Pulmonary artery endothelial cell (primary cell): ENCODE measurements at regions not wholly inside any gene's neighbourhood (a gene's known extent, or its start where the extent isn't known, plus 50 kb on each side); places are given as distances from the start of the nearest gene placed in this dataset.
"Not testable (repeated sequence)": the region's sequence is repeated elsewhere in the genome, so short reads cannot be mapped to it uniquely, and the experiment has no call there.

ENCODE experiments used
- DNase-seq: peaks from one replicate; pipeline ENCODE4 v3.0.0-alpha.2; 2011; ENCODE audit warnings: low read depth, low spot score

GRCh38 chr9:105098370-105098769 lies 146.1 kb upstream of the SLC44A1 start:
- DNase-seq, result no peak

DNA sequence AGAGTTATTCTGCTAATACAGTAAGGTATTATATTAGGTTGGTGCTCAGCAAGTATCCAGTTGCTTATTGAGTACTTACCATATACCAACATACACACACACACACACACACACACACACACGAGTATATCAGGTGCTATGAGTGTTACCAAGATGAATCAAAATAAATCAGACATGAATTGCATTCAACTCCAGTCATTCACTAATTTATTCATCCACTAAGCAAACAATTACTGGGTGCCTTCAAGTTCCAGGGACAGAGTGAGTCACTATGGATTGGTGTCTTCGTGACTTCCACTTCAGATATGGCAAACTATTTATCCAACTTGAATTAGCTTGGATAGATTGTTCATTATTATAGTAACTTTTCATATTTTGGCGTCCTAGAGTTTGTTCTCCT lies 140.7 kb upstream of the SLC44A1 start:
- no peak for DNase-seq

- no peak for DNase-seq
Observed at GRCh38 chr9:105114318-105114717, 130.1 kb upstream of the SLC44A1 start.

- no peak for DNase-seq
Observed at GRCh38 chr9:105114964-105115728, 129.3 kb upstream of the SLC44A1 start.

DNA sequence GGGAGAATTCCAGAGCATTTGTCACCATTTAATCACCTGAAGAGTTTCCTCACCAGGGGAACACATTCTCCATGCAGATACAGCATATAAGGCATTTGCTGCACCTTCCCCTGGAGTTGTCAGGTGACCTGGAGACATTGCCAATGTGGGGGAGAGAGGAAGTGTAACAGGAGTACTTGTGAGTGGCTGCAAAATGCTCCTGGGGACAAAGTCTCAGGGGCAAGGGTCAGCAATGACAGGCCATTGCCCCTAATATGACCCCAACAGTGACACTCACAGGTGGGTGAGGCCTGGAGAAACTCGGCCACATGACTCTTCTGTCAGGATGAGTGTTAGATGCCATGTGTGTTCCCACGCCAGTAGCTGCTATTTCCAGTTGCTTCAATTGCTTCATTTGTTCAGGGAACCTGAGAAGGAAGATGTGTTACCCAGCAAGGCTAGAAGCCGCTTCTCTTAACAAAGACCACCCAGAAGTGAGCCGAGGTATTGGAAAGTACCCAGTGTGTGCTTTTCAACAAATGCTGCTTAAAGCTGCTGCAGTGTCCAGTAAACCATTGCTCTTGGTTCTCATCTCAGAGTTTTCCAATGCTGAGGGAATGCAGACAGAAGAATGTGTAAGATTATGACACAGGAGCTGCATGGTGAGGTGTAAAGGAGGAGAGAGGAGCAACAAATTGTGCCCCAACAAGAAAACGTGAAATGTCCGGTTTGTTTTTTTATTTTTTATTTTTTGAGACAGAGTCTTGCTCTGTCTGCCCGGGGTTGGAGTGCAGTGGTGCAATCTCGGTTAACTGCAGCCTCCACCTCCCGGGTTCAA lies 128.2 kb upstream of the SLC44A1 start:
- DNase-seq, result no peak

DNA sequence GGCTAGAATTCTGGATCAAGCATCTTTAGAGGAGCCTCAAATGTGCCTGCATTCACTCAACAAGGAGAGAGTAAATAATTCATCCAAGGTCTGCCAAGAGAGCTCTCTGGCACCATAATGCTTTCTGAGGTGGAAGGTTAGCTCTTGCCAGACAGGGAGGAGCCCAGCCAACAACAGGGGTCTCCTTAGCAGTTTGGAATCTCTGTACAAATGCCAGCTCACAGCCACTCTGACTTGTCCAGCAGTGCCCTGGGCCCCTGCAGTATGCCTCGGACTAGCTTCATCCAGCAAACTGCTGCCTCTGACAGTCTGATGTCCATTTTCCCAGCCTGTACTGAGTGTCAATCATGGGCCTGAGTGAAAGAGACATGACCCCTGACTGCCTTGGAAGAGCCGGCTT lies 127.2 kb upstream of the SLC44A1 start:
- no peak for DNase-seq

DNA sequence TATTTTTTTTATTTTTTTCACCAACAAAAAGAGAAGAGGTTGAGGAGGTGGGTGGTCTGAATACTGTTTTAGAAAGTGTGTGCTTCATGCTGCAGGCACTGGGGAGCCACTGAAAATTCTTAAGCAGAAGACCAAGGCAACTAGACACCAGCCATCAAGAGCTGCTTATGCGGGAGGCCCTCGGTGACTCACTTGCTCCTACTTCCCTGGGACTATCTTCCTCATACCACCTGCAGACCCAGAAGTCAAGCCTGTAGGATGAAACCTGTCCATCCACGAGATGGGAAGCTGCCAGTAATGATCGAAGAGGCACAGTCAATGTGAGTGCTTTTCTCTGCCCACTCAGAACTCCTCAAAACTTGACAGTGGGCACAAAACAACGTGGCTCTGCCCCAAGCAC lies 125.8 kb upstream of the SLC44A1 start:
- DNase-seq, result no peak

GRCh38 chr9:105119156-105119555 lies 125.3 kb upstream of the SLC44A1 start:
- no peak for DNase-seq

GRCh38 chr9:105121861-105122430 lies 122.5 kb upstream of the SLC44A1 start:
- DNase-seq, result no peak

DNA sequence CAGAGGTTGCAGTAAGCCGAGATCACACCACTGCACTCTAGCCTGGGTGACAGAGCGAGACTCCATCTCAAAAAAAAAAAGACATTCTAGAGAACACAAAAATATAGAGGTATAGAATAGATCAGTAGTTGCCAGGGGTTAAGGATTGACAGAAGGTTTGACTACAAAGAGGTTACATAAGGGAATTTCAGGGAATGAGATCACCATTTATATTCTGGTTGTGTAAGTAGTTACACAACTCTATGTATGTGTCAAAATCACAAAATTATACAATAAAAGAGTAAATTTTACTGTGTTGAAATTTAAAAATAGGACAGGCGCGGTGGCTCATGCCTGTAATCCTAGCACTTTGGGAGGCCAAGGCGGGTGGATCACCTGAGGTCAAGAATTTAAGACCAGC lies 119.9 kb upstream of the SLC44A1 start:
- DNase-seq, result not testable (repeated sequence)

DNA sequence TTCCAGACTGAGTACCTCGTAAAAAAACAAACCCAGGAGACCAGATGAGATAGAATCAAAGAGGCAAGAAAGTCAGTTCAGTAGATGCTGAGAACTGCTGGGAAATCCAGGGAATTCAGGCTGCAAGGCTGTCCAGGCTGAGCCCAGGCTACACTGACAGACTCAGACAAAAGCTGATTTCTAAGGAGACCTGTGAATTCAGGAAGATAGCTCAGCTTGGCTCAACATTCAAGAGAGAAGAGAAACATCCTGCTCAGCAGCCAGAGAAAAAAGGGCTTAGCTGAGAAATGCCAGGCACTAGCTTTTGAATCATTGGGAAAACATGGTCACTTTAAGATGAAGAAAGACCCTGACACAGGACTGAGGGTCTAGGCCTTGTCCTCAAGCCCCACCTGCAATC lies 118.2 kb upstream of the SLC44A1 start:
- DNase-seq, result no peak

- peak; percentile 40 for DNase-seq
Observed at GRCh38 chr9:105127863-105128220, 116.6 kb upstream of the SLC44A1 start.

- DNase-seq, result no peak
Observed at GRCh38 chr9:105128908-105129600, 115.4 kb upstream of the SLC44A1 start.

DNA sequence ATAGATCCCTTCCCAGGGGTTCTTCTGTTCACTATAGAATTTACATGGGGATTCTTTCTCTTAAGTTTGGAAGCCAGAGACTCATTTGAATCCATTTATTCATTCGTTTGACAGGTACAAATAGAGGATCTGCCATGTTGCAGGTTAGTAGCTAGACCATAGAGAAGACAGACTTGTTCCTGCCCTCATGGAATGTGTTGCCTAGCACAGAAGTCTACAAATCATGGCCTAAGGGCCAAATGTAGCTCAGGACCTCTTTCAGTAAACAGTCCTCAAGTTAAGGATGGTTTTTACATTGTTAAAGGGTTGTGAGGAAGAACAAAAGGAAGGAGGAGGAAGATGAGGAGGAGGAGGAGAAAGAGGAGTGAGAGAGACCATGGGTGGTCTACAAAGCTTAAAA lies 114.7 kb upstream of the SLC44A1 start:
- no peak for DNase-seq

- DNase-seq, result no peak
Observed at GRCh38 chr9:105131981-105132380, 112.5 kb upstream of the SLC44A1 start.

GRCh38 chr9:105132606-105133005 lies 111.8 kb upstream of the SLC44A1 start:
- DNase-seq, result no peak

DNA sequence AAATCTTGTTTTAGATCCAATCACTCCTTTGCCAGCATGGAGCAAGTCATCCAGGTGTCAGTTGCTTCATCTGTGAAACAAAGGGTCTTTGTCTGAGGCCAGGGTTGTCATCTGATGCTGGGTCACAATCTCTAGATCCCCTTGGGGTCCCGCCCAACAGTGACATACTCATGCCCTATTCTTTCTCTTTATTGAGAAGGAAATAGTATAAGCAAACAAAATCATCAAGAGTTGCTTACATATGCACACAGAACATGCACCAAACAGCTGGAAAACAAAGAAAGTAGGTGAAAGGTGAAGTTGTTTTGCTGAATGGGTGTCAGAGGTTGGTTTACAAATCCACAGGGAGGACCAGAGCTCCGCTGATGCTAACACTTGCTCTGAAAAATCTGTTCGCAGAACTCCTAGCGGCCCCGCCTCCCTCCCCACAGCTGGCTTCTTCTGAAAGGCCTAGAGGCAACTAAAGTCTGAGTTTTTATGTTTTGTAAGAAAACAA lies 106.1 kb upstream of the SLC44A1 start:
- no peak for DNase-seq

DNA sequence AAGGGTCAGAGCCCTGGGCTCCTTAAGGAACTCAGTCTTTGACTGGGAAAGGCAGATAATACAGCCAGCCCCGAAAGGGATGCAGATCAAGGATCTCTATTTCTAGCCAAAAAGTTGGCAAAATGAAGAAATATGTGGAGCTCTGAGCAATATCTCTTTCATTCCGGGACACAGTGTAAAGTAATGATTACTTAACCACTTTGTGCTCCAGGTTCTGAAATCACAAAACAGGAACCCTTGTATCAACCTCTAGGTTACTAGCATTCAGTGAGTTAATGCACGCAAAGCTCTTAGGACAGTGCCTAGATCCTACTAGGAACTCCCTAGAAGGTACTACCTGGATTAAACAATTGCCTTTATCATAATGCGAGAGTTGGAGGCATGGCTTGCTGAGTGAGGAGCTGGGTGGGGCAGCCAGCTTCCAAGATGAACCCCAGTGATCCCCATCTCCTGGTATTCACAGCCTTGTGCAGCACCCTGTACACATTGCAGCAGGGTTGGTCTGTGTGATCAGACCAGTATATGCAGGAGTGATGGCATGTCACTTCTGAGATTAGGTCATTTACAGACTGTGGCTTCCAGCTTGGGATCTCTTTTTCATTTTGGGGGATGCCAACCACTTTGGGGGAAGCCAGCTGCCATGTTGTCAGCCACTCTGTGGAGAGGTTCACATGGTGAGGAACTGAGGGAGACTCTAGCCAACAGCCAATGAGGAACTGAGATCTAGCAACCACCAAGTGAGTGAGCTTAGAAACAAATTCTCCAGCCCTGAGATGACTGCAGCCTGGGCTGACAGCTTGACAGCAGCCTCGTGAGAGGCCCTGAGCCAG lies 103.1 kb upstream of the SLC44A1 start:
- DNase-seq, result no peak

GRCh38 chr9:105141976-105142250 lies 102.5 kb upstream of the SLC44A1 start:
- no peak for DNase-seq

DNA sequence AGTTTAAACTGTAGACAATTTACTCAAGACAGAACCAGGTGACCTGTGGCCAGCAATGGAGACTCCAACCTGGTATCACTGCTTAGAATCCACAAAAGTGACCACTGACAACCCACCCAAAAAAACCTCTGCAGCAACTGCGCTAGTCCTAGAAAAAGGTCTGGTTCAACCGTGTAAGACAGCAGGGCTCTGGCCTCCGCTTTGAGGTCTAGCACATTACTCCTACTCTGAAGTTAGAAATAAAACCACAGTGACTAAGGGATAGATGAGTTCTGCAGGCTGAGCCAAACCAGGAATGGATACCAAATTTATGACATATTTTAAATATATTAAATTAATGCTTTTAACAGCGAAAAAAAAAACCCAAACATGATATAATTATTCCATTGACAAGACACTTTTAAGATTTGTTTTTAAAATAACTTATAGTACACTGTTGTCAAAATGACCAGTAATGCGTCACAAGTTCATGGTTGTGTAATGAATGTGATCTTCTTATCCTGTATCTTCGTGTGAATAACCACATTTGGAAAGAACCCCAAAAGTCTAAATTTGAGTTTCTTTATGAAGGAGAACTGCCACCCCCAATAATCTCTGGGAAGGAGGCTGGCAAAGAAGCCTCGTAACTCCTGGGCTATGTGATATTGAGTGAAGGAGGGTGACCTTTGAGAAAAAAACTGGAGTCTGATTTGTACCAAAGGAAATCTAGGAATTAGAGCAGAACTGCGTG lies 101.9 kb upstream of the SLC44A1 start:
- DNase-seq, result no peak

DNA sequence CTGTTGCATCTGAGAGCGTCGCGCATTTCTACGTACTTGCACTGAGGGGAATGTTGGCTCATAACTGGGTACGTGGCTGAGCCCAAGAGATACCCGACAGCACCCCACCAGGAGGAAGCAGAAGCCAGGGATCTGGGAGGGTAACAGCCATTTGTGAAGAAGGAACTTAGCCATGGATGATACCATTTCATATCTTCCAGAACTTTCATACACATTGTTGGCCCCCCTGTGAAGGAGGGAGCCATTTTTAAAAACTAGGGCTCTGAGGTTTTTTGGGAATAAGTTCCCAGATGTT lies 101.4 kb upstream of the SLC44A1 start:
- no peak for DNase-seq
